22Rv1 (cell line): ENCODE measurements at regions not wholly inside any gene's neighbourhood (a gene's known extent, or its start where the extent isn't known, plus 50 kb on each side); places are given as distances from the start of the nearest gene placed in this dataset.

ENCODE experiments used
- CTCF ChIP-seq: fragments of 450-650 bp; IDR thresholded peaks from 2 replicates; pipeline ENCODE4 v1.5.1; 2017; ENCODE audit warnings: mild to moderate bottlenecking
- ZFX ChIP-seq: fragments of 450-650 bp; IDR thresholded peaks from 2 replicates; pipeline ENCODE4 v1.6.1; 2017; ENCODE audit warnings: antibody characterized with exemption, borderline replicate concordance

- TF ChIP-seq CTCF (no peak), ZFX (no peak)
Measured at GRCh38 chr20:11044561-11044960, 370.8 kb upstream of the JAG1 start.
